ENCODE measurements at regions not wholly inside any gene's neighbourhood (a gene's known extent, or its start where the extent isn't known, plus 50 kb on each side); places are given as distances from the start of the nearest gene placed in this dataset.

GRCh38 chr4:60404027-60404426 is 796.1 kb upstream of the ADGRL3 start (continued):
- no peak for TF ChIP-seq ZNF513 (CRISPR knock-in tag; conservative IDR thresholded peaks at IDR 0.05)
- no peak for TF ChIP-seq BRF2 (CRISPR knock-in tag; IDR thresholded peaks at IDR 0.05)
- no peak for TF ChIP-seq MBD4 (IDR thresholded peaks at IDR 0.05; ENCODE audit: borderline replicate concordance, low read length)
- TF ChIP-seq KDM1A (CRISPR knock-in tag; IDR thresholded peaks at IDR 0.05) = no peak
- TF ChIP-seq MED13 (CRISPR knock-in tag; IDR thresholded peaks at IDR 0.05) = no peak
- TF ChIP-seq SETDB1 (CRISPR knock-in tag; IDR thresholded peaks at IDR 0.05; ENCODE audit: borderline replicate concordance) = no peak

GRCh38 chr4:60422439-60422838 is 777.7 kb upstream of the ADGRL3 start:
- intact Hi-C loops (cut with micrococcal nuclease; ENCODE audit: unreplicated experiment) = no loop called here
- POLR2A ChIA-PET = no interaction called here
- TF ChIP-seq GLMP (CRISPR knock-in tag; IDR thresholded peaks at IDR 0.05; ENCODE audit: borderline replicate concordance) (no peak), DPF2 (CRISPR knock-in tag; IDR thresholded peaks at IDR 0.05; ENCODE audit: borderline replicate concordance, low read depth) (no peak), ZNF207 (IDR thresholded peaks at IDR 0.05; ENCODE audit: borderline replicate concordance) (no peak), ZNF530 (CRISPR knock-in tag; IDR thresholded peaks at IDR 0.05; ENCODE audit: low read depth) (no peak), KAT7 (CRISPR knock-in tag; IDR thresholded peaks at IDR 0.05; ENCODE audit: borderline replicate concordance) (no peak), IKZF4 (CRISPR knock-in tag; IDR thresholded peaks at IDR 0.05; ENCODE audit: borderline replicate concordance, low read depth, not compliant biosample characterization) (no peak), CSRNP1 (CRISPR knock-in tag; IDR thresholded peaks at IDR 0.05) (no peak), ZBTB49 (CRISPR knock-in tag; IDR thresholded peaks at IDR 0.05; ENCODE audit: borderline replicate concordance) (no peak), NKX3-1 (CRISPR knock-in tag; IDR thresholded peaks at IDR 0.05) (no peak)

More at GRCh38 chr4:60422439-60422838, 777.7 kb upstream of the ADGRL3 start:
- Histone ChIP-seq H3K79me2 (ENCODE audit: insufficient read depth, low read length) (no peaks in the 10 kb centered on the region), H2AFZ (ENCODE audit: low read length) (no peak overlapping the region), H3K36me3 (replicated peaks in 1 of 2; ENCODE audit: control insufficient read depth in 1 of 2, insufficient read depth in 2 of 2, low read length in 2 of 2) (no peaks in the 10 kb centered on the region), H3K27me3 (ENCODE audit: control insufficient read depth in 1 of 2, insufficient read depth in 2 of 2, low read length in 2 of 2) (no peaks in the 10 kb centered on the region), H4K20me1 (ENCODE audit: insufficient read depth, low read length) (no peaks in the 10 kb centered on the region), H3K4me1 (ENCODE audit: insufficient read depth, low read length) (no peaks in the 10 kb centered on the region), H3K4me2 (ENCODE audit: low read depth, low read length) (no peak overlapping the region), H3K4me3 (replicated peaks in 1 of 3; ENCODE audit: insufficient read depth in 1 of 3, low read depth in 2 of 3, low read length in 3 of 3) (no peak overlapping the region), H3K9me3 (ENCODE audit: low read length) (no peaks in the 10 kb centered on the region; the same call in 1 of the 2 replicates), H3K9ac (ENCODE audit: insufficient read depth, low read depth, low read length) (no peak overlapping the region), H3K27ac (ENCODE audit: extremely low read length, insufficient read depth, low read length) (no peak overlapping the region)
- DNase-seq (ENCODE audit: low spot score) = no peak
- BruUV-seq (replicated peaks) = no TSS peak
- 5% methylated on average over 4 of the region's 4 CpGs for WGBS (ENCODE audit: low lambda C conversion rate)
- in situ Hi-C loops (cut with HindIII; ENCODE audit: extremely low pct_ligation_motif_present, low pct_unique_long_range_greater_than_20kb) = no loop called here
- no peak for ATAC-seq
- CTCF ChIA-PET (ENCODE audit: low intra/inter-chr PET ratio, low total read pairs) = no interaction called here
- no peak for FAIRE-seq
